ENCODE measurements at regions not wholly inside any gene's neighbourhood (a gene's known extent, or its start where the extent isn't known, plus 50 kb on each side); places are given as distances from the start of the nearest gene placed in this dataset.

- no CpG with 5 or more reads among the region's 2 CpGs for WGBS (ENCODE audit: extremely low coverage, insufficient coverage, low lambda C conversion rate)
- no peak overlapping the region for H3K4me3 ChIP-seq (ENCODE audit: low read length)
- no peaks in the 10 kb centered on the region for H3K36me3 ChIP-seq (ENCODE audit: control insufficient read depth, insufficient read depth, low read length)
- no peak overlapping the region for H3K56ac ChIP-seq (ENCODE audit: low read length)
- H3K27ac ChIP-seq (ENCODE audit: low read depth, low read length) = no peak overlapping the region
- H2AK5ac ChIP-seq (ENCODE audit: low read length) = no peak overlapping the region
- no peak overlapping the region for H4K5ac ChIP-seq (ENCODE audit: low read length)
- no peak overlapping the region for H2BK15ac ChIP-seq (replicated peaks; ENCODE audit: low read depth)
- H2BK120ac ChIP-seq (ENCODE audit: low read depth, low read length) = no peak overlapping the region
- no peak overlapping the region for H3K23ac ChIP-seq (ENCODE audit: low read length)
- no peak overlapping the region for H2BK5ac ChIP-seq (ENCODE audit: low read length)
- no peak for DNase-seq
- no peak overlapping the region for H3K4me2 ChIP-seq (ENCODE audit: low read length)
- no peak overlapping the region for H3K9ac ChIP-seq (ENCODE audit: low read length)
- no peaks in the 10 kb centered on the region for H3K4me1 ChIP-seq (ENCODE audit: control insufficient read depth, low read depth, low read length)
- no peaks in the 10 kb centered on the region for H3K79me1 ChIP-seq (ENCODE audit: low read length)
- no peak overlapping the region for H4K8ac ChIP-seq (ENCODE audit: low read depth, low read length)
- H3K18ac ChIP-seq (ENCODE audit: low read length) = no peak overlapping the region
- H3K27me3 ChIP-seq (ENCODE audit: insufficient read depth, low read length, poor library complexity) = no peaks in the 10 kb centered on the region
- H3K79me2 ChIP-seq (ENCODE audit: control insufficient read depth, insufficient read depth, low read length) = no peaks in the 10 kb centered on the region
- no peak overlapping the region for H3K4ac ChIP-seq (ENCODE audit: low read depth, low read length)
These were observed 793.9 kb upstream of the AMOT start for GRCh38 chrX:113634565-113634964.

- no peak overlapping the region for H3K4me3 ChIP-seq (ENCODE audit: low read length)
- H3K4me2 ChIP-seq (ENCODE audit: low read length) = no peak overlapping the region
- H3K56ac ChIP-seq (ENCODE audit: low read length) = no peak overlapping the region
- no peak overlapping the region for H3K18ac ChIP-seq (ENCODE audit: low read length)
- WGBS (ENCODE audit: extremely low coverage, insufficient coverage, low lambda C conversion rate) = no CpG with 5 or more reads among the region's 3 CpGs
- no peak overlapping the region for H2BK5ac ChIP-seq (ENCODE audit: low read length)
- H3K23ac ChIP-seq (ENCODE audit: low read length) = no peak overlapping the region
- no peaks in the 10 kb centered on the region for H3K27me3 ChIP-seq (ENCODE audit: insufficient read depth, low read length, poor library complexity)
- no peak for DNase-seq
- H2BK120ac ChIP-seq (ENCODE audit: low read depth, low read length) = no peak overlapping the region
- no peak overlapping the region for H2BK15ac ChIP-seq (replicated peaks; ENCODE audit: low read depth)
- no peaks in the 10 kb centered on the region for H3K79me1 ChIP-seq (ENCODE audit: low read length)
- no peak overlapping the region for H3K9ac ChIP-seq (ENCODE audit: low read length)
- H3K27ac ChIP-seq (ENCODE audit: low read depth, low read length) = no peak overlapping the region
- H4K8ac ChIP-seq (ENCODE audit: low read depth, low read length) = no peak overlapping the region
- H2AK5ac ChIP-seq (ENCODE audit: low read length) = no peak overlapping the region
- H3K4me1 ChIP-seq (ENCODE audit: control insufficient read depth, low read depth, low read length) = no peaks in the 10 kb centered on the region
- H4K5ac ChIP-seq (ENCODE audit: low read length) = no peak overlapping the region
- no peaks in the 10 kb centered on the region for H3K79me2 ChIP-seq (ENCODE audit: control insufficient read depth, insufficient read depth, low read length)
- H3K36me3 ChIP-seq (ENCODE audit: control insufficient read depth, insufficient read depth, low read length) = no peaks in the 10 kb centered on the region
- H3K4ac ChIP-seq (ENCODE audit: low read depth, low read length) = no peak overlapping the region
These were observed 788.7 kb upstream of the AMOT start for GRCh38 chrX:113629326-113629725.

GRCh38 chrX:113594123-113594841 lies 753.7 kb upstream of the AMOT start:
- H3K79me1 ChIP-seq (ENCODE audit: low read length) = no peaks in the 10 kb centered on the region
- H3K4me1 ChIP-seq (ENCODE audit: control insufficient read depth, low read depth, low read length) = no peaks in the 10 kb centered on the region
- H3K23ac ChIP-seq (ENCODE audit: low read length) = no peak overlapping the region
- H2BK15ac ChIP-seq (replicated peaks; ENCODE audit: low read depth) = no peak overlapping the region
- no peaks in the 10 kb centered on the region for H3K79me2 ChIP-seq (ENCODE audit: control insufficient read depth, insufficient read depth, low read length)
- no CpG with 5 or more reads among the region's 6 CpGs for WGBS (ENCODE audit: extremely low coverage, insufficient coverage, low lambda C conversion rate)
- DNase-seq = peak; percentile 0
- H3K4me3 ChIP-seq (ENCODE audit: low read length) = no peak overlapping the region
- H3K4ac ChIP-seq (ENCODE audit: low read depth, low read length) = no peak overlapping the region
- H2BK120ac ChIP-seq (ENCODE audit: low read depth, low read length) = no peak overlapping the region
- no peak overlapping the region for H3K27ac ChIP-seq (ENCODE audit: low read depth, low read length)
- H3K4me2 ChIP-seq (ENCODE audit: low read length) = no peak overlapping the region
- H3K56ac ChIP-seq (ENCODE audit: low read length) = no peak overlapping the region
- H2BK5ac ChIP-seq (ENCODE audit: low read length) = no peak overlapping the region
- no peak overlapping the region for H3K18ac ChIP-seq (ENCODE audit: low read length)
- no peak overlapping the region for H2AK5ac ChIP-seq (ENCODE audit: low read length)
- no peaks in the 10 kb centered on the region for H3K27me3 ChIP-seq (ENCODE audit: insufficient read depth, low read length, poor library complexity)
- H3K36me3 ChIP-seq (ENCODE audit: control insufficient read depth, insufficient read depth, low read length) = no peaks in the 10 kb centered on the region
- no peak overlapping the region for H3K9ac ChIP-seq (ENCODE audit: low read length)
- no peak overlapping the region for H4K5ac ChIP-seq (ENCODE audit: low read length)
- no peak overlapping the region for H4K8ac ChIP-seq (ENCODE audit: low read depth, low read length)

GRCh38 chrX:113586281-113586898 lies 745.8 kb upstream of the AMOT start:
- H2BK120ac ChIP-seq (ENCODE audit: low read depth, low read length) = no peak overlapping the region
- no peak for DNase-seq
- no peak overlapping the region for H3K23ac ChIP-seq (ENCODE audit: low read length)
- H3K79me2 ChIP-seq (ENCODE audit: control insufficient read depth, insufficient read depth, low read length) = no peaks in the 10 kb centered on the region
- H3K56ac ChIP-seq (ENCODE audit: low read length) = no peak overlapping the region
- H3K4ac ChIP-seq (ENCODE audit: low read depth, low read length) = no peak overlapping the region
- no peak overlapping the region for H4K8ac ChIP-seq (ENCODE audit: low read depth, low read length)
- no peak overlapping the region for H3K4me2 ChIP-seq (ENCODE audit: low read length)
- H3K36me3 ChIP-seq (ENCODE audit: control insufficient read depth, insufficient read depth, low read length) = no peaks in the 10 kb centered on the region
- H3K27ac ChIP-seq (ENCODE audit: low read depth, low read length) = no peak overlapping the region
- H3K79me1 ChIP-seq (ENCODE audit: low read length) = no peaks in the 10 kb centered on the region
- H2AK5ac ChIP-seq (ENCODE audit: low read length) = no peak overlapping the region
- H3K27me3 ChIP-seq (ENCODE audit: insufficient read depth, low read length, poor library complexity) = no peaks in the 10 kb centered on the region
- H3K4me3 ChIP-seq (ENCODE audit: low read length) = no peak overlapping the region
- no peak overlapping the region for H3K9ac ChIP-seq (ENCODE audit: low read length)
- no peak overlapping the region for H2BK5ac ChIP-seq (ENCODE audit: low read length)
- no peak overlapping the region for H4K5ac ChIP-seq (ENCODE audit: low read length)
- no CpG with 5 or more reads among the region's 15 CpGs for WGBS (ENCODE audit: extremely low coverage, insufficient coverage, low lambda C conversion rate)
- H3K4me1 ChIP-seq (ENCODE audit: control insufficient read depth, low read depth, low read length) = no peaks in the 10 kb centered on the region
- no peak overlapping the region for H2BK15ac ChIP-seq (replicated peaks; ENCODE audit: low read depth)
- no peak overlapping the region for H3K18ac ChIP-seq (ENCODE audit: low read length)

- no peaks in the 10 kb centered on the region for H3K36me3 ChIP-seq (ENCODE audit: control insufficient read depth, insufficient read depth, low read length)
- no peak overlapping the region for H2BK120ac ChIP-seq (ENCODE audit: low read depth, low read length)
- H3K56ac ChIP-seq (ENCODE audit: low read length) = no peak overlapping the region
- H2AK5ac ChIP-seq (ENCODE audit: low read length) = no peak overlapping the region
- no peaks in the 10 kb centered on the region for H3K79me2 ChIP-seq (ENCODE audit: control insufficient read depth, insufficient read depth, low read length)
- no CpG with 5 or more reads among the region's 2 CpGs for WGBS (ENCODE audit: extremely low coverage, insufficient coverage, low lambda C conversion rate)
- H3K4ac ChIP-seq (ENCODE audit: low read depth, low read length) = no peak overlapping the region
- H3K4me1 ChIP-seq (ENCODE audit: control insufficient read depth, low read depth, low read length) = no peaks in the 10 kb centered on the region
- H3K79me1 ChIP-seq (ENCODE audit: low read length) = no peaks in the 10 kb centered on the region
- no peak for DNase-seq
- no peak overlapping the region for H4K5ac ChIP-seq (ENCODE audit: low read length)
- no peak overlapping the region for H3K18ac ChIP-seq (ENCODE audit: low read length)
- no peaks in the 10 kb centered on the region for H3K27me3 ChIP-seq (ENCODE audit: insufficient read depth, low read length, poor library complexity)
- H3K23ac ChIP-seq (ENCODE audit: low read length) = no peak overlapping the region
- H3K4me3 ChIP-seq (ENCODE audit: low read length) = no peak overlapping the region
- no peak overlapping the region for H3K9ac ChIP-seq (ENCODE audit: low read length)
- no peak overlapping the region for H3K27ac ChIP-seq (ENCODE audit: low read depth, low read length)
- H3K4me2 ChIP-seq (ENCODE audit: low read length) = no peak overlapping the region
- H2BK15ac ChIP-seq (replicated peaks; ENCODE audit: low read depth) = no peak overlapping the region
- no peak overlapping the region for H2BK5ac ChIP-seq (ENCODE audit: low read length)
- no peak overlapping the region for H4K8ac ChIP-seq (ENCODE audit: low read depth, low read length)
These were observed 739.9 kb upstream of the AMOT start for GRCh38 chrX:113580486-113580885.

- H3K79me2 ChIP-seq (ENCODE audit: control insufficient read depth, insufficient read depth, low read length) = no peaks in the 10 kb centered on the region
- H3K18ac ChIP-seq (ENCODE audit: low read length) = no peak overlapping the region
- no peak overlapping the region for H3K4me2 ChIP-seq (ENCODE audit: low read length)
- H3K4ac ChIP-seq (ENCODE audit: low read depth, low read length) = no peak overlapping the region
- no peaks in the 10 kb centered on the region for H3K4me1 ChIP-seq (ENCODE audit: control insufficient read depth, low read depth, low read length)
- no peak overlapping the region for H2BK15ac ChIP-seq (replicated peaks; ENCODE audit: low read depth)
- H3K79me1 ChIP-seq (ENCODE audit: low read length) = no peaks in the 10 kb centered on the region
- no peak overlapping the region for H4K8ac ChIP-seq (ENCODE audit: low read depth, low read length)
- no peak overlapping the region for H3K23ac ChIP-seq (ENCODE audit: low read length)
- H2BK120ac ChIP-seq (ENCODE audit: low read depth, low read length) = no peak overlapping the region
- no peaks in the 10 kb centered on the region for H3K36me3 ChIP-seq (ENCODE audit: control insufficient read depth, insufficient read depth, low read length)
- no CpG with 5 or more reads among the region's 1 CpG for WGBS (ENCODE audit: extremely low coverage, insufficient coverage, low lambda C conversion rate)
- H3K27me3 ChIP-seq (ENCODE audit: insufficient read depth, low read length, poor library complexity) = no peaks in the 10 kb centered on the region
- H2AK5ac ChIP-seq (ENCODE audit: low read length) = no peak overlapping the region
- H3K9ac ChIP-seq (ENCODE audit: low read length) = no peak overlapping the region
- H2BK5ac ChIP-seq (ENCODE audit: low read length) = no peak overlapping the region
- no peak overlapping the region for H4K5ac ChIP-seq (ENCODE audit: low read length)
- no peak for DNase-seq
- H3K27ac ChIP-seq (ENCODE audit: low read depth, low read length) = no peak overlapping the region
- no peak overlapping the region for H3K56ac ChIP-seq (ENCODE audit: low read length)
- no peak overlapping the region for H3K4me3 ChIP-seq (ENCODE audit: low read length)
These were observed 717.9 kb upstream of the AMOT start for GRCh38 chrX:113558576-113558975.

Data from mesendoderm (in vitro differentiated cells).